Mesendoderm (in vitro differentiated cells): ENCODE measurements at regions not wholly inside any gene's neighbourhood (a gene's known extent, or its start where the extent isn't known, plus 50 kb on each side); places are given as distances from the start of the nearest gene placed in this dataset.

Experiments used
- DNase-seq: peaks from one replicate; pipeline ENCODE4 v3.0.0; 2013
- H2AK5ac ChIP-seq: 2 replicates; pipeline ENCODE4 v1.6.1; 2013; ENCODE audit warnings: low read length, inconsistent platforms
- H2BK120ac ChIP-seq: 2 replicates; pipeline ENCODE4 v1.6.1; 2013; ENCODE audit warnings: low read depth, mild to moderate bottlenecking, low read length, moderate library complexity, mixed read lengths
- H2BK15ac ChIP-seq: replicated peaks from 2 replicates; pipeline ENCODE4 v1.6.1; 2013; ENCODE audit warnings: low read depth, mild to moderate bottlenecking, moderate library complexity
- H2BK5ac ChIP-seq: 2 replicates; pipeline ENCODE4 v1.6.1; 2013; ENCODE audit warnings: low read length, inconsistent platforms
- H3K18ac ChIP-seq: 2 replicates; pipeline ENCODE4 v1.6.1; 2013; ENCODE audit warnings: mild to moderate bottlenecking, low read length, mixed read lengths
- H3K23ac ChIP-seq: one replicate; pipeline ENCODE4 v1.6.1; 2013; ENCODE audit warnings: low read length
- H3K27ac ChIP-seq: 2 replicates; pipeline ENCODE4 v1.5.1; 2013; ENCODE audit warnings: low read depth, mild to moderate bottlenecking, inconsistent platforms, low read length, moderate library complexity
- H3K27me3 ChIP-seq: 2 replicates; pipeline ENCODE4 v1.6.1; 2013; ENCODE audit warnings: low read length, control low read depth, mild to moderate bottlenecking, inconsistent platforms; ENCODE audit not compliant: insufficient read depth, poor library complexity
- H3K36me3 ChIP-seq: 2 replicates; pipeline ENCODE4 v1.6.1; 2013; ENCODE audit warnings: low read length, inconsistent platforms; ENCODE audit not compliant: control insufficient read depth, insufficient read depth
- H3K4ac ChIP-seq: one replicate; pipeline ENCODE4 v1.6.1; 2013; ENCODE audit warnings: low read depth, mild to moderate bottlenecking, low read length, moderate library complexity
- H3K4me1 ChIP-seq: 2 replicates; pipeline ENCODE4 v1.6.1; 2013; ENCODE audit warnings: low read depth, low read length, inconsistent platforms; ENCODE audit not compliant: control insufficient read depth
- H3K4me2 ChIP-seq: 2 replicates; pipeline ENCODE4 v1.6.1; 2013; ENCODE audit warnings: low read length
- H3K4me3 ChIP-seq: 2 replicates; pipeline ENCODE4 v1.5.1; 2013; ENCODE audit warnings: mild to moderate bottlenecking, low read length
- H3K56ac ChIP-seq: one replicate; pipeline ENCODE4 v1.6.1; 2013; ENCODE audit warnings: low read length
- H3K79me1 ChIP-seq: 2 replicates; pipeline ENCODE4 v1.6.1; 2013; ENCODE audit warnings: low read length, inconsistent platforms
- H3K79me2 ChIP-seq: 2 replicates; pipeline ENCODE4 v1.6.1; 2013; ENCODE audit warnings: mild to moderate bottlenecking, low read length; ENCODE audit not compliant: control insufficient read depth, insufficient read depth
- H3K9ac ChIP-seq: 2 replicates; pipeline ENCODE4 v1.6.1; 2013; ENCODE audit warnings: low read length, inconsistent platforms
- H4K5ac ChIP-seq: one replicate; pipeline ENCODE4 v1.6.1; 2013; ENCODE audit warnings: low read length
- H4K8ac ChIP-seq: one replicate; pipeline ENCODE4 v1.6.1; 2013; ENCODE audit warnings: low read depth, mild to moderate bottlenecking, control low read depth, low read length, moderate library complexity
- WGBS: extraction: QIAGEN DNeasy Blood & Tissue Kit; methylation state at CpG from one replicate; pipeline ENCODE4 v1.1.7; 2013; ENCODE audit warnings: low lambda C conversion rate, missing lambda C conversion rate; ENCODE audit not compliant: insufficient coverage; ENCODE audit errors: extremely low coverage; 5-methylcytosine and 5-hydroxymethylcytosine counted together

DNA sequence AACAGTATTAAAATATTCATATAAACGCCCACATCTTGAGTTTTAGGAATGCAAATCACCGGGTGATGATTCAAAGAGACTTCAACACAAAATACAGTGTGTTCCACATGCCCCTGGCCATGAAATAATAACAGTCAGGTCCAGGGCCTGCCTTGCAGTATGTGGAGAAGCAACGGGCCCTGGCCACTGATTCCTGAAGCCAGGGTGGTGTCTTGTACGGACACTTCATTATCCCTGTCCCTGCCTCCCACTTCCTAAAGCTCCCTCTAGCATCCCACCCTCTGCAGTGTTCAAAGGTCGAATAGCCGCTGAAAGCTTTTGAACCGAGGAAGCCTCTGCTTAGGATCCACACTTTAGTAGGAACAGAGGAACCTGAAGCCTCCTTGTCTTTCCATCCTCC is 50.4 kb upstream of the PCSK6 start:
- H3K18ac ChIP-seq, result no peak overlapping the region
- no peak overlapping the region for H3K4ac ChIP-seq
- no peak overlapping the region for H3K9ac ChIP-seq
- no peak for DNase-seq
- H3K4me3 ChIP-seq, result no peak overlapping the region
- no peaks in the 10 kb centered on the region for H3K4me1 ChIP-seq
- no CpG with 5 or more reads among the region's 7 CpGs for WGBS
- H3K27ac ChIP-seq, result no peak overlapping the region
- H2BK120ac ChIP-seq, result no peak overlapping the region
- no peak overlapping the region for H3K4me2 ChIP-seq
- H3K79me2 ChIP-seq, result no peaks in the 10 kb centered on the region
- no peak overlapping the region for H4K8ac ChIP-seq
- no peaks in the 10 kb centered on the region for H3K36me3 ChIP-seq
- H4K5ac ChIP-seq, result no peak overlapping the region
- H2BK5ac ChIP-seq, result no peak overlapping the region
- H2BK15ac ChIP-seq, result no peak overlapping the region
- H3K27me3 ChIP-seq, result no peaks in the 10 kb centered on the region
- H3K23ac ChIP-seq, result no peak overlapping the region
- no peak overlapping the region for H3K56ac ChIP-seq
- no peak overlapping the region for H2AK5ac ChIP-seq
- no peaks in the 10 kb centered on the region for H3K79me1 ChIP-seq

DNA sequence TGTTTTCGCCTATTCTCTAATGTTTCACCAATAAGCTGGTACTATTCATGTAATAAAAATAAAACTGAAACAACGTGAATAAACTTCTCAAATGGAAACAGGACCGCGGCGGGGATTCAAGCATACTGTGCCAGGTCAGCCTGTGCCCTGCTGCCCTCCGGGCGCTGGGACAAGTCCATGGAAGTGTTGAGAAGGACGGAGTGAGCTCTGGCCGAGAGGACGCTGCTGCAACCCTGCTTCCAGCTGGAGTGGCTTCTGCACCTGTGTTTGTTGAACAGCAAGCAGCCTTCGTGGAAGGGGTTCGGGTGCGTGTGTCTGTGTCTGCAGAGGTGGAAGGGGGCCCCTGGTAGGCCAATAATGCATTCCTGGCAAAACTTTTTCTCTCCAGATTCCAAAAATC is 50.0 kb upstream of the PCSK6 start:
- no peaks in the 10 kb centered on the region for H3K36me3 ChIP-seq
- H2BK5ac ChIP-seq, result no peak overlapping the region
- H3K23ac ChIP-seq, result no peak overlapping the region
- H3K27ac ChIP-seq, result no peak overlapping the region
- H3K18ac ChIP-seq, result no peak overlapping the region
- no peaks in the 10 kb centered on the region for H3K4me1 ChIP-seq
- H2BK15ac ChIP-seq, result no peak overlapping the region
- no peak overlapping the region for H3K4ac ChIP-seq
- H3K79me1 ChIP-seq, result no peaks in the 10 kb centered on the region
- no peaks in the 10 kb centered on the region for H3K27me3 ChIP-seq
- no peak overlapping the region for H4K8ac ChIP-seq
- H2BK120ac ChIP-seq, result no peak overlapping the region
- no peaks in the 10 kb centered on the region for H3K79me2 ChIP-seq
- no peak for DNase-seq
- no peak overlapping the region for H3K56ac ChIP-seq
- H3K4me3 ChIP-seq, result no peak overlapping the region
- no peak overlapping the region for H3K9ac ChIP-seq
- no CpG with 5 or more reads among the region's 13 CpGs for whole genome bisulfite sequencing
- H3K4me2 ChIP-seq, result no peak overlapping the region
- H2AK5ac ChIP-seq, result no peak overlapping the region
- H4K5ac ChIP-seq, result no peak overlapping the region
